ENCODE measurements at regions not wholly inside any gene's neighbourhood (a gene's known extent, or its start where the extent isn't known, plus 50 kb on each side); places are given as distances from the start of the nearest gene placed in this dataset.

DNA sequence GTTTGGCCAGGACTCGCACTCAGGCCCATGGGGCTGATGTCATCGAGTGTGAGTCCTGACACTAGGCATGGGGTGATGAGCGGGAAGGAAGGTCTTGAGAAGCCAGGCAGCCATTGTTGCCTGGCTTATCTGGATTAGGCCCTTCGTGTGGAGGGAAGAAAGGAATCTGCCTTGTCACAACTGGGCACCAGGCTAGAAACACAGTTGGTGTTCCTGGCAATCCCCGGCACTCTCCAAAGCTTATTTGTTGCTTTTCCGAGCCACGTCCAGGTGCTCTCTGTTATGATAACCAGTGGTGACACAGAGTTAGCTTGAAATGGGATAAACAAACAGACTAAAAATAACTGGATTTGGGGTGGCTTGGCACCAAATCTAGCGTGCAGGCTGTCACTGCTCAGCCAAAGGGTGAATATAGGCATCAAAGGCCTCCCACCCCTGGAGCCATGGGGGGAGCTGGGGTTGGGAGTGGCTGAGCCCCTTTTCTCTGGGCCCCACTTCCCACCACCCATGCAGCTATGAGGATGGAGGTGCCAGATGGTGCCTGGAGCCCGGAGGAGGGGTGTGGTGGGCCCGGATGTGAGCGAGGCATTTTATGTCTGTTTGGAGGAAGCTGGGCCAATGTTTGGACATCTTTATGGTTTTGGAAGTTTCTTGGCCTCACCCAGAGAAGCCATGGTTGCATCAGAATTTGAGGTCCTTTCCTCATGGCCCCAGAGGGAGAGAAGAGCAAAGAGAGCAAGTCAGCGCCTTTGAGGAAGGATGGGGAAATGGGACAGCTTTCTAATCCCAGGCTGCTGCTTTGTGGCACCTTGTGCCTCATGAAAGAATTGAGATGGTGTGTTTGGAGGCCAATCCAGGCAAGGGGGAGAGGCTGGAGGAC is 98.0 kb upstream of the PITX1 start:
- TF ChIP-seq CTCF (IDR thresholded peaks at IDR 0.05) (no peak), POLR2A (IDR thresholded peaks at IDR 0.05; ENCODE audit: low read length) (no peak), EP300 (IDR thresholded peaks at IDR 0.05) (no peak), SMC3 (IDR thresholded peaks at IDR 0.05) (no peak), HOXA7 (CRISPR knock-in tag; IDR thresholded peaks at IDR 0.05) (no peak), RCOR1 (IDR thresholded peaks at IDR 0.05; ENCODE audit: low read depth, low read length) (no peak), KDM5A (IDR thresholded peaks at IDR 0.05) (no peak), HOXB5 (CRISPR knock-in tag; IDR thresholded peaks at IDR 0.05) (no peak)
- TF ChIP-seq, protein P1, sequence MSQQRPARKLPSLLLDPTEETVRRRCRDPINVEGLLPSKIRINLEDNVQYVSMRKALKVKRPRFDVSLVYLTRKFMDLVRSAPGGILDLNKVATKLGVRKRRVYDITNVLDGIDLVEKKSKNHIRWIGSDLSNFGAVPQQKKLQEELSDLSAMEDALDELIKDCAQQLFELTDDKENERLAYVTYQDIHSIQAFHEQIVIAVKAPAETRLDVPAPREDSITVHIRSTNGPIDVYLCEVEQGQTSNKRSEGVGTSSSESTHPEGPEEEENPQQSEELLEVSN (IDR thresholded peaks at IDR 0.05; ENCODE audit: borderline replicate concordance, low read depth), result no peak

Data from A549 (cell line).